ENCODE measurements at regions not wholly inside any gene's neighbourhood (a gene's known extent, or its start where the extent isn't known, plus 50 kb on each side); places are given as distances from the start of the nearest gene placed in this dataset.
A peak's percentile ranks its signal among the peaks of the same experiment; 100 is the strongest.

GRCh38 chr18:59834267-59834666, 65.5 kb upstream of the PMAIP1 start:
- H3K4me2 ChIP-seq (ENCODE audit: low read length), result peak overlapping the region; percentile 84
- H3K36me3 ChIP-seq (replicated peaks; ENCODE audit: low read depth, low read length), result no peaks in the 10 kb centered on the region
- H3K27me3 ChIP-seq (ENCODE audit: low read depth, low read length), result peaks cover 11% of the 10 kb centered on the region; the same call in 1 of the 2 replicates
- TF ChIP-seq EZH2phosphoT487 (IDR thresholded peaks at IDR 0.05; ENCODE audit: low read depth), result no peak
- TF ChIP-seq CTCF (IDR thresholded peaks at IDR 0.05; ENCODE audit: low read depth, low read length), result no peak
- peak overlapping the region; percentile 40 for H3K9ac ChIP-seq (ENCODE audit: low read length)
- peak overlapping the region; percentile 72 for H3K27ac ChIP-seq (ENCODE audit: low read length)
- H4K20me1 ChIP-seq (ENCODE audit: insufficient read depth, low read length), result no peaks in the 10 kb centered on the region
- no peaks in the 10 kb centered on the region for H3K79me2 ChIP-seq (ENCODE audit: low read length)
- H3K4me1 ChIP-seq (ENCODE audit: low read length), result peaks cover 49% of the 10 kb centered on the region
- H3K4me3 ChIP-seq (ENCODE audit: low read length), result peak overlapping the region; percentile 62
- no peaks in the 10 kb centered on the region for H3K9me3 ChIP-seq (ENCODE audit: insufficient read depth, low read length)
- 0 out of 2 replicates have a peak overlapping the region, but pooled peaks have one; percentile 6 for H2AFZ ChIP-seq (ENCODE audit: low read depth, low read length)

GRCh38 chr18:59833785-59834184, 66.0 kb upstream of the PMAIP1 start:
- H4K20me1 ChIP-seq (ENCODE audit: insufficient read depth, low read length), result no peaks in the 10 kb centered on the region
- peaks cover 46% of the 10 kb centered on the region for H3K4me1 ChIP-seq (ENCODE audit: low read length)
- no peaks in the 10 kb centered on the region for H3K36me3 ChIP-seq (replicated peaks; ENCODE audit: low read depth, low read length)
- H3K4me2 ChIP-seq (ENCODE audit: low read length), result peak overlapping the region; percentile 84
- no peak overlapping the region for H2AFZ ChIP-seq (ENCODE audit: low read depth, low read length)
- peak overlapping the region; percentile 72 for H3K27ac ChIP-seq (ENCODE audit: low read length)
- H3K9me3 ChIP-seq (ENCODE audit: insufficient read depth, low read length), result no peaks in the 10 kb centered on the region
- TF ChIP-seq CTCF (IDR thresholded peaks at IDR 0.05; ENCODE audit: low read depth, low read length) (no peak), EZH2phosphoT487 (IDR thresholded peaks at IDR 0.05; ENCODE audit: low read depth) (no peak)
- no peaks in the 10 kb centered on the region for H3K79me2 ChIP-seq (ENCODE audit: low read length)
- H3K9ac ChIP-seq (ENCODE audit: low read length), result peak overlapping the region; percentile 40
- H3K4me3 ChIP-seq (ENCODE audit: low read length), result peak overlapping the region; percentile 62
- H3K27me3 ChIP-seq (ENCODE audit: low read depth, low read length), result peaks cover 10% of the 10 kb centered on the region; the same call in 1 of the 2 replicates

GRCh38 chr18:59823596-59824195, 76.1 kb upstream of the PMAIP1 start:
- Histone ChIP-seq H3K9me3 (ENCODE audit: insufficient read depth, low read length) (no peaks in the 10 kb centered on the region), H3K4me3 (ENCODE audit: low read length) (no peak overlapping the region), H3K4me2 (ENCODE audit: low read length) (no peak overlapping the region), H3K79me2 (ENCODE audit: low read length) (no peaks in the 10 kb centered on the region), H2AFZ (ENCODE audit: low read depth, low read length) (no peak overlapping the region), H3K36me3 (replicated peaks; ENCODE audit: low read depth, low read length) (no peaks in the 10 kb centered on the region), H3K27ac (ENCODE audit: low read length) (no peak overlapping the region), H3K4me1 (ENCODE audit: low read length) (0 out of 2 replicates have a peak, but pooled peaks cover 4% of the 10 kb centered on the region), H3K27me3 (ENCODE audit: low read depth, low read length) (peaks cover 13% of the 10 kb centered on the region; the same call in 1 of the 2 replicates), H4K20me1 (ENCODE audit: insufficient read depth, low read length) (no peaks in the 10 kb centered on the region), H3K9ac (ENCODE audit: low read length) (no peak overlapping the region)
- TF ChIP-seq CTCF (IDR thresholded peaks at IDR 0.05; ENCODE audit: low read depth, low read length) (peak; percentile 100), EZH2phosphoT487 (IDR thresholded peaks at IDR 0.05; ENCODE audit: low read depth) (no peak)

GRCh38 chr18:59822612-59823550, 76.9 kb upstream of the PMAIP1 start:
- no peaks in the 10 kb centered on the region for H3K36me3 ChIP-seq (replicated peaks; ENCODE audit: low read depth, low read length)
- H3K79me2 ChIP-seq (ENCODE audit: low read length), result no peaks in the 10 kb centered on the region
- H3K9ac ChIP-seq (ENCODE audit: low read length), result no peak overlapping the region
- no peak overlapping the region for H3K27ac ChIP-seq (ENCODE audit: low read length)
- H3K4me1 ChIP-seq (ENCODE audit: low read length), result 0 out of 2 replicates have a peak, but pooled peaks cover 4% of the 10 kb centered on the region
- peaks cover 13% of the 10 kb centered on the region; the same call in 1 of the 2 replicates for H3K27me3 ChIP-seq (ENCODE audit: low read depth, low read length)
- H3K4me2 ChIP-seq (ENCODE audit: low read length), result no peak overlapping the region
- TF ChIP-seq CTCF (IDR thresholded peaks at IDR 0.05; ENCODE audit: low read depth, low read length), result no peak
- no peak for TF ChIP-seq EZH2phosphoT487 (IDR thresholded peaks at IDR 0.05; ENCODE audit: low read depth)
- H4K20me1 ChIP-seq (ENCODE audit: insufficient read depth, low read length), result no peaks in the 10 kb centered on the region
- H3K4me3 ChIP-seq (ENCODE audit: low read length), result no peak overlapping the region
- H2AFZ ChIP-seq (ENCODE audit: low read depth, low read length), result no peak overlapping the region
- H3K9me3 ChIP-seq (ENCODE audit: insufficient read depth, low read length), result no peaks in the 10 kb centered on the region
